Endothelial cell of umbilical vein (primary cell): ENCODE measurements at regions not wholly inside any gene's neighbourhood (a gene's known extent, or its start where the extent isn't known, plus 50 kb on each side); places are given as distances from the start of the nearest gene placed in this dataset.

Experiments used
- BruUV-seq: library from RNA; stranded (reverse); fragments of 400-500 nt; replicated peaks from 2 replicates; lab custom pipeline; 2021; lab: Mats Ljungman, UMichigan
- CTCF ChIA-PET: fragments of 300-600, 350-600 bp; sonication (Branson Sonifier 250); formaldehyde crosslinking; loops from one replicate; lab custom pipeline; 2021; ENCODE audit warnings: antibody characterized with exemption, inconsistent platforms; lab: Charles Lee
- POLR2A ChIA-PET: fragments of 300-600, 350-600 bp; sonication (Branson Sonifier 250); formaldehyde crosslinking; loops from one replicate; lab custom pipeline; 2021; ENCODE audit warnings: antibody characterized with exemption, inconsistent platforms; lab: Charles Lee
- DNase-seq: peaks from one replicate; pipeline ENCODE4 v3.0.0-alpha.2; 2011; ENCODE audit warnings: low read depth, low spot score
- FAIRE-seq: peaks from 2 replicates; lab custom pipeline; 2011; peaks lifted over from hg19 to GRCh38; lab: Jason Lieb, UNC
- H2AFZ ChIP-seq: 2 replicates; pipeline ENCODE4 v1.6.0; 2012; ENCODE audit warnings: low read depth, low read length, control low read depth, inconsistent platforms
- H3K27ac ChIP-seq: 2 replicates; pipeline ENCODE4 v1.5.1; 2011; ENCODE audit warnings: low read depth, mild to moderate bottlenecking, control low read depth, low read length, moderate library complexity; ENCODE audit not compliant: insufficient read depth
- H3K27me3 ChIP-seq, 2 experiments: 2 replicates each; pipeline versions ENCODE4 v1.6.0 to v1.6.1; 2011; ENCODE audit warnings: low read length in 2 of 2, mixed read lengths in 1 of 2; ENCODE audit not compliant: control insufficient read depth in 2 of 2, insufficient read depth in 2 of 2
- H3K36me3 ChIP-seq, 2 experiments: 2 replicates in 1 of 2; 3 replicates in 1 of 2; pipeline ENCODE4 v1.5.1; 2011; ENCODE audit warnings: low read length in 2 of 2, mild to moderate bottlenecking in 1 of 2, moderate library complexity in 1 of 2; ENCODE audit not compliant: control insufficient read depth in 2 of 2, insufficient read depth in 2 of 2; ENCODE audit errors: extremely low read depth in 1 of 2
- H3K4me1 ChIP-seq: 3 replicates; pipeline ENCODE4 v1.5.1; 2011; ENCODE audit warnings: mild to moderate bottlenecking, low read length; ENCODE audit not compliant: control insufficient read depth, insufficient read depth; ENCODE audit errors: extremely low read depth
- H3K4me2 ChIP-seq: 2 replicates; pipeline ENCODE4 v1.6.1; 2011; ENCODE audit warnings: low read length, control low read depth, mixed read lengths; ENCODE audit not compliant: insufficient read depth
- H3K4me3 ChIP-seq, 3 experiments: fragments of 200-600 bp in 1 of 3; sonication (generic), shearing (Covaris generic) in 1 of 3; replicated peaks in 1 of 3; 2 replicates each; pipeline ENCODE4 v1.5.1; 2011 to 2016; ENCODE audit warnings: control low read depth in 3 of 3, low read length in 3 of 3, mild to moderate bottlenecking in 2 of 3, inconsistent platforms in 1 of 3, low read depth in 1 of 3, moderate library complexity in 1 of 3; ENCODE audit not compliant: insufficient read depth in 1 of 3
- H3K79me2 ChIP-seq: 2 replicates; pipeline ENCODE4 v1.6.0; 2012; ENCODE audit warnings: low read length, inconsistent platforms; ENCODE audit not compliant: control insufficient read depth, insufficient read depth
- H3K9ac ChIP-seq: replicated peaks from 2 replicates; pipeline ENCODE3; 2011; ENCODE audit warnings: low read length, control low read depth; ENCODE audit not compliant: insufficient read depth; ENCODE audit errors: extremely low read depth
- H3K9me1 ChIP-seq: replicated peaks from 3 replicates; pipeline ENCODE4 v1.6.0; 2011; ENCODE audit warnings: mild to moderate bottlenecking, low read length; ENCODE audit not compliant: control insufficient read depth, insufficient read depth; ENCODE audit errors: extremely low read depth
- H3K9me3 ChIP-seq: replicated peaks from 2 replicates; pipeline ENCODE4 v1.5.1; 2012; ENCODE audit warnings: low read length, inconsistent platforms; ENCODE audit not compliant: control insufficient read depth, insufficient read depth
- H4K20me1 ChIP-seq: replicated peaks from 2 replicates; pipeline ENCODE3; 2011; ENCODE audit warnings: mild to moderate bottlenecking, low read length; ENCODE audit not compliant: control insufficient read depth, insufficient read depth; ENCODE audit errors: extremely low read depth
- FOS ChIP-seq: IDR thresholded peaks from 2 replicates; pipeline ENCODE4 v1.6.1; 2011; ENCODE audit warnings: mild to moderate bottlenecking, low read length, moderate library complexity, borderline replicate concordance; ENCODE audit not compliant: insufficient read depth
- GATA2 ChIP-seq: IDR thresholded peaks from 2 replicates; pipeline ENCODE4 v1.7.0; 2011; ENCODE audit warnings: low read depth, mild to moderate bottlenecking, moderate library complexity, mixed read lengths, low read length; ENCODE audit not compliant: insufficient read length, insufficient read depth
- MYC ChIP-seq: IDR thresholded peaks from one replicate; pipeline ENCODE4 v1.6.1; 2011; ENCODE audit warnings: mild to moderate bottlenecking, low read depth, low read length
- POLR2A ChIP-seq: IDR thresholded peaks from 2 replicates; pipeline ENCODE4 v1.6.1; 2012; ENCODE audit warnings: low read depth, mild to moderate bottlenecking, control low read depth, low read length
- POLR2AphosphoS5 ChIP-seq: IDR thresholded peaks from 2 replicates; pipeline ENCODE4 v1.6.1; 2012; ENCODE audit warnings: low read depth, mild to moderate bottlenecking, control low read depth, low read length, moderate library complexity; ENCODE audit not compliant: insufficient read depth
- dilution Hi-C: fragments of 300-500 bp; cut with MboI; formaldehyde crosslinking; loops from one replicate; pipeline ENCODE4 v1.15.0; 2019; ENCODE audit warnings: low sequenced_read_pairs; ENCODE audit not compliant: extremely low pct_ligation_motif_present
- intact Hi-C: fragments of 100-400 bp; cut with micrococcal nuclease; formaldehyde crosslinking; loops from one replicate; pipeline ENCODE4 v1.10.0; 2022
- TF ChIP-seq, protein P1 (sequence below), 2 donors: IDR thresholded peaks; 1 replicate in 1 of 2; 2 replicates in 1 of 2; pipeline ENCODE4 v1.5.1; 2011; ENCODE audit warnings: low read length in 2 of 2, mild to moderate bottlenecking in 2 of 2, moderate library complexity in 2 of 2, control low read depth in 1 of 2, inconsistent platforms in 1 of 2, low read depth in 1 of 2; ENCODE audit not compliant: insufficient read depth in 1 of 2; ENCODE audit errors: extremely low read depth in 1 of 2
- TF ChIP-seq, protein P2 (sequence below): IDR thresholded peaks from 2 replicates; pipeline ENCODE4 v1.6.1; 2011; ENCODE audit not compliant: insufficient read depth, insufficient read length

DNA sequence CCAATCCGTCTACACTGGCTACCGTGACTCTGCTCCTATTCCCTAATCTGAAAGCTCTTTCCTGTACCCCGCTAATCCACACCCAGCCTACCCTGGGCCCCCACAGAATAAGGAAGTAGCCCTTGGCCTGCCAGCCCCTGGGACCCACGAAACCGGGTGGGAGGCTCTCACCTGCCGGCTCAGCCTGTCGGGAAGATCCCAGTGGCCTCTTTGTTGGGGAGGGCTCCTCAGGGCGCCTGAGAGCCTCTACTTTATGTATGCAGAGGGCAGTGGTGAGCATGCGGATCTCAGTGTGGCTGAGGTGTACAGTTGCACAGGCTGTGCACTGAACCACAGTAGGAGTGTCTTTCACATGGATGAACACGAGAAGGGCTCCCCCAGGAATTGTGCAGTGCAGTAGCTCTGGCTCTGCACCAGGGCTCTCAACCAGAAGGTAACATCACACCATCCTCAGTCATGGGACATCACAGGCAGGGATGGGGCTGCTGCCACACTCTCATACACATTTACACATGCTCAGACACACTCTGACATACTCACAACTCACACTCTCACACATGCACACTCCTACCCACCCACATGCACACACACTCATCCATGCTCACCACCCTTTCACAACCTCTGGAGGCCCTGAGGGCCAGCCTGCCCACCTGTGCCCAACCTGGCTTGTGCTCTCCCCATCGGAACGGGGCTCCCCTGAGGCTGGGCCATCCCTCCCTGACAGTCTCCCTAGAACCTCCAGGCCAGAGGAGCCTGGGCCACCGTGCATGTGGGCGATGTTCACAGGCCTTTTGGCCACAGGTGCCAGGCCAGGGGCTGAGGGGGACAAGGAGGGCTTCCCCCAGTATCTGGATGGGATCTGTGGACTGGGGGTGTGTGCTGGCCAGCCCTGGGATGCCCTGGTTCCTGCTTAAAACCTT lies 135.0 kb downstream of the URI1 start:
- no peak overlapping the region for H3K4me3 ChIP-seq
- H3K4me2 ChIP-seq, result no peak overlapping the region
- no TSS peak for BruUV-seq
- DNase-seq (no peak), FAIRE-seq (no peak)
- H3K27ac ChIP-seq, result no peak overlapping the region
- no peaks in the 10 kb centered on the region for H3K79me2 ChIP-seq
- TF ChIP-seq POLR2AphosphoS5 (no peak), POLR2A (no peak)
- no peaks in the 10 kb centered on the region for H3K27me3 ChIP-seq
- ChIA-PET POLR2A (no interaction called here), CTCF (no interaction called here)
- H3K9me3 ChIP-seq, result no peaks in the 10 kb centered on the region
- intact Hi-C loops, result no loop called here
- H2AFZ ChIP-seq, result no peak overlapping the region
- no peaks in the 10 kb centered on the region for H4K20me1 ChIP-seq
- dilution Hi-C loops, result no loop called here
- no peaks in the 10 kb centered on the region for H3K4me1 ChIP-seq
- H3K9ac ChIP-seq, result no peak overlapping the region
- H3K9me1 ChIP-seq, result no peaks in the 10 kb centered on the region
- no peaks in the 10 kb centered on the region for H3K36me3 ChIP-seq

DNA sequence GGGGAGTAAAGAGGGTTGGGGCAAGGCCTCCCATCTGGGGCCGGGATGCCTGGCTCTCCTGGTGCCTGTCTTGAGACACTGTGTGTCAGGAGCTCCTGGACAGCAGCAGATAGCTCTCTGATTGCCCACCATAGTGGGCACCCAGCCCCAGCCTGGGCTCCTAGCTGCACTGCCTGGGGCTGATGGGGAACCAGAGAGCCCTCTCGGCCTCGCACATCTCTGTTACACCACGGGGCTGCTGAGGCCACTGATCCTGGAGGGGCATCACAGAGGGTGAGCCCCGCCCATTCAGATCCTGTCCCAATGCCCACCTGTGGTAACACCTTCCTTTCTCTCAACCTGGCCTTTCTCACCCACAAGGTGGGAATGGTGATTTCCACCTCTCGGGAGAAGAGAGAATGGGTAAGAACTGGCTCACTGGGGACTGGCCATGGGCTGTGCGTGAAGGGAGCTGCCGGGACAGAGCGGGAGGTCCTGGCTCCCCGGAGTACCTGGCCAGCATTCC lies 135.9 kb downstream of the URI1 start:
- Histone ChIP-seq H3K4me2 (no peak overlapping the region), H3K79me2 (no peaks in the 10 kb centered on the region), H3K9me3 (no peaks in the 10 kb centered on the region), H4K20me1 (no peaks in the 10 kb centered on the region), H3K27me3 (no peaks in the 10 kb centered on the region), H3K9me1 (no peaks in the 10 kb centered on the region), H2AFZ (no peak overlapping the region), H3K9ac (no peak overlapping the region), H3K4me1 (no peaks in the 10 kb centered on the region), H3K36me3 (no peaks in the 10 kb centered on the region), H3K27ac (no peak overlapping the region), H3K4me3 (no peak overlapping the region)
- CTCF ChIA-PET, result no interaction called here
- no TSS peak for BruUV-seq
- DNase-seq, result no peak
- FAIRE-seq, result no peak
- POLR2A ChIA-PET, result no interaction called here
- no peak for TF ChIP-seq FOS
- TF ChIP-seq, protein P1, sequence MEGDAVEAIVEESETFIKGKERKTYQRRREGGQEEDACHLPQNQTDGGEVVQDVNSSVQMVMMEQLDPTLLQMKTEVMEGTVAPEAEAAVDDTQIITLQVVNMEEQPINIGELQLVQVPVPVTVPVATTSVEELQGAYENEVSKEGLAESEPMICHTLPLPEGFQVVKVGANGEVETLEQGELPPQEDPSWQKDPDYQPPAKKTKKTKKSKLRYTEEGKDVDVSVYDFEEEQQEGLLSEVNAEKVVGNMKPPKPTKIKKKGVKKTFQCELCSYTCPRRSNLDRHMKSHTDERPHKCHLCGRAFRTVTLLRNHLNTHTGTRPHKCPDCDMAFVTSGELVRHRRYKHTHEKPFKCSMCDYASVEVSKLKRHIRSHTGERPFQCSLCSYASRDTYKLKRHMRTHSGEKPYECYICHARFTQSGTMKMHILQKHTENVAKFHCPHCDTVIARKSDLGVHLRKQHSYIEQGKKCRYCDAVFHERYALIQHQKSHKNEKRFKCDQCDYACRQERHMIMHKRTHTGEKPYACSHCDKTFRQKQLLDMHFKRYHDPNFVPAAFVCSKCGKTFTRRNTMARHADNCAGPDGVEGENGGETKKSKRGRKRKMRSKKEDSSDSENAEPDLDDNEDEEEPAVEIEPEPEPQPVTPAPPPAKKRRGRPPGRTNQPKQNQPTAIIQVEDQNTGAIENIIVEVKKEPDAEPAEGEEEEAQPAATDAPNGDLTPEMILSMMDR (IDR thresholded peaks at IDR 0.05; ENCODE audit: extremely low read depth in 1 of 2, insufficient read depth in 1 of 2, low read depth in 1 of 2, low read length in 2 of 2), result no peak
- TF ChIP-seq, protein P2, sequence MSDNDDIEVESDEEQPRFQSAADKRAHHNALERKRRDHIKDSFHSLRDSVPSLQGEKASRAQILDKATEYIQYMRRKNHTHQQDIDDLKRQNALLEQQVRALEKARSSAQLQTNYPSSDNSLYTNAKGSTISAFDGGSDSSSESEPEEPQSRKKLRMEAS, result no peak
- no peak for TF ChIP-seq GATA2
- TF ChIP-seq MYC, result no peak
- dilution Hi-C loops, result no loop called here
- intact Hi-C loops, result no loop called here
